Stimulated activated CD4-positive, alpha-beta T cell treated with anti-CD3 and anti-CD28 coated beads, TNF-alpha, amount 100 ng/mL, for 4 hours (primary cell): ENCODE measurements at regions not wholly inside any gene's neighbourhood (a gene's known extent, or its start where the extent isn't known, plus 50 kb on each side); places are given as distances from the start of the nearest gene placed in this dataset.
"Not testable (repeated sequence)": the region's sequence is repeated elsewhere in the genome, so short reads cannot be mapped to it uniquely, and the experiment has no call there.

ENCODE experiments used
- DNase-seq, 3 experiments: peaks; one replicate each; pipeline ENCODE4 v3.0.0-alpha.2; 2020; ENCODE audit warnings: low read depth in 3 of 3

- DNase-seq, result no peak
Observed at GRCh38 chr16:79897453-79898146, 297.1 kb upstream of the MAF start.

DNA sequence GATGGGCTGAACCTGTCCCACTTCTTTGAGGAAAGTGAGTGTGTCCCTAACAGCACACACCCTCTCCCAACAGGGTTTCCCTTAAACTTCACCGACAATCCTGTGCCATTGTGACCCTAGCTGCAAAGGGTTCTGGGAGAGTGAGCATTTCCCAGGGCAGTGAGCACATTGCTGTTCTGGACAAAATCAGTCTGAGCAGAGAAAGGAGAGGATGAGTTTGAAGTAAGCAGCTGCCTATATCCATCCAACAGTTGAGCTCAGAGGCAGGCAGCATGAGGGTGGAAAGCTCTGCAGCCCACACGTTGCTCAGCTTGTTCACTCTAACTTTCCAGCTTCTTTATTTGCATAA, 296.5 kb upstream of the MAF start:
- no peak for DNase-seq

DNA sequence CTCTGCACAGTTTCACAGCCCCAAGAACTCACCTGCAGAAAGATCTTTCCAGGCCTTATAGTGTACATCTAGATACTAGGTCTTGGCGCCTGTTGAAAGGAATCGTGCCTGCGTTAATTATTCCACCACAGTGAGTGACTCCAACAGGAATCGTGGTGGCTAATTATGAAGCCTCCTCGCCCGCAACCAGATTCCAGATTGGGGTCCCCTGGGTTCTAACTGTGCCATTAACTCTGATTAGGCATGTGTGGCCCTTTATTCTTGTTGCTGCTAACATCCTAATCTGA, 295.3 kb upstream of the MAF start:
- no peak for DNase-seq

DNA sequence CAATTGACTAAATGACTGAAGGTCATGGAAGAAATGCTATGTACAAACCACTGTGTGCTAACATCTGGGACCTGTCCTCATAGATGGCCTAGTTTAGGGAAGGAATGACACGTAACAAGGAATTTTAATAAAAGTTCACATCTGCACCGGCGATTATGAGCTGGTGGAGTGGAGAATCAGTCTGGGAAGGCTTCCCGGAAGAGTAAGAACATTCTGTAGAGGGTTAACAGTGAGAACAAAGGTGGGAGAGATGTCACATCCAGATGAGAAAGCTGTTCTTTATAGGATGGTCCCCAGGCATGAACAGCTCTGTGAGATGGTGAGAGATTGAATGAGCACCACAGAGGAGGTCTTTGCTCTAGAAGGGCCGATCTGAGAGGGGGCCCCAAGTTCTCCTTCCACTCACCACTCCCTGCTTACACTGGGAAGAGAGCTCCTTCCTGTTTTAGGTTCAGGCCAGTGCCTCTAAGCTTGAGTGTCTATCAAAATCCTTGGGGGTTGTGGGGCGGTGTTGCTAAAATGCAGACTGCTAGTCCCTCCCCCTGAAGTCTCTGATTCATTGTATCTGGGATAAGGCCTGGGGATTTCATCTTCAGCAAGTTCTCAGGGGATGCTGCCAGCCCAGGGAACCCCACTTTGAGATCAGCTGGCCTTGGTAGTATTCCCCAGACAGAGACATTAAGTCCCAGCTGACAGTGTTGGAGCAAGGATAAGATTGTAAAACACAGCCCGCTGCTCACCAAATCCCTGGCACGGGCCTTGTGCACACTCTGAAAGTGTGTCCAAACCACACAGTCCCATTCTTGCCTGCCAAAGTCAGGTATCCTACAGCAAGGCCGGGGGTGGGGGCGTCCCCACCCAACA, 294.7 kb upstream of the MAF start:
- DNase-seq, result no peak

GRCh38 chr16:79893445-79893844, 292.9 kb upstream of the MAF start:
- no peak for DNase-seq

- no peak for DNase-seq
Observed at GRCh38 chr16:79892278-79892677, 291.7 kb upstream of the MAF start.

GRCh38 chr16:79891458-79891857, 290.9 kb upstream of the MAF start:
- no peak for DNase-seq

- no peak for DNase-seq
Observed at GRCh38 chr16:79887541-79888540, 287.3 kb upstream of the MAF start.

DNA sequence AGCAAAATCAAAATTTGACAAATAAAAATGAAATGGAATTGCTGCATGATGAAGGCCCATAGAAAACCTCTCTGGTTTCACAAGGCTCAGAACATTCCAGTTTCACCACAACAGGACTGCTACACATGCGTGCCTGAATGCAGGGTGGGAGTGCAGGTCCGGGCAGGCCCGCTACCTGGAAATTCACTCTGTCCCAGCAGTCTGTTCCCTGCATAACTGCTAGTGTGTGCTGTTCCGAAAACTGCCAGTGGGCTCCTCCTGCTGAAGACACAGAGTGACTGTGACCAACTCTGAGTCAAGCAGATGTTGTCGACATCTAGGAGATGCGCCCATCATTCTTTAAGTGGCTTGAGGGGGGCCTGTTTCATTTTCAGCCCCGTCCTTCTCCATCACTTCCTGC, 284.8 kb upstream of the MAF start:
- DNase-seq, result no peak

DNA sequence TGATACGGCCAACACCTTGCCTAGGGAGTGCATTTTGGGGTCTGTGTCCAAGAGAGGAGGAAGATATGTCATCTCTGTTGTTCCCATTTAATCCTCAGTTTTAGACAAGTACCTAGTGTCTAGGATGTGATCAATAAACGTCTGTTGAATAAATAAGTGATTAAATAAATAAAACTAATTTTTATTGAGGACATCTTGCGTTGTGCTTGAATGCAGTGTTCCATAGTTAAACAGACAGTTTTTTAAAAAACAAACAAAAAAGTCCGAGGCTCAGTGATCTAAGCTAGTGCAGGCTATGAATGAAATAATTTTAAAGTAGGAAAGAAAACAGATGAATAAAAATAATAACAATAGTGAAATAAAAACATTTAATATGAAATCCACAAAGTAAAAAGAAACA, 283.0 kb upstream of the MAF start:
- no peak for DNase-seq

DNA sequence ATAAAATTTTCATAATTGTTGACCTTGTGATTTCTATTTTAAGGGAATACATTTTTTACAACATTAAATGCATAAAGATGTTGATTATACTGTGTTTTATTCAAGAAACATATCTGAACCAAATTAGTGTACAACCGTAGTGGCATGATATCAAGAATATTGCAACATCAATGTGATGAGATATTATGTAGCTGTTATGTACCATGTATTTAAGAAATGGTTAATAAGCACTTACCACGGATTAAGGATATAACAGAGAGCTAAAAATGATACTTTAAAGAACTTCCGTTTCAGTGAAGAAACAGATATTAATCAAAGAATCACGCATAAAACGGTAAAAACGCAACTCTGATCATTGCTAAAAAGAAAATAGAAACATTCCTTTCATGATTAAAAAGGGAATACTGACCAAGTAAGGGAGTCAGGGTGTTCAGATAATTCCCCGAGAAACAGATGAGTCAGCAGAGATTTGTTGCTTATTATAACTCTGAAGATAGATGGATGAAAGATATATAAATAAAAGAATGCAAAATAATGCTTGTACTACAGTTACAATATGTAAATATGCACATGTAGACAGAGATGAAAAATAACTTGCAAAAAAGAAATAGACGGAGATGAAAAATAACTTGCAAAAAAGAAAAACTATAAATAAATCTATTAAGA, 281.9 kb upstream of the MAF start:
- no peak for DNase-seq

- not testable (repeated sequence) for DNase-seq
Observed at GRCh38 chr16:79881107-79881506, 280.6 kb upstream of the MAF start.

GRCh38 chr16:79876332-79876730, 275.8 kb upstream of the MAF start:
- DNase-seq, result no peak

DNA sequence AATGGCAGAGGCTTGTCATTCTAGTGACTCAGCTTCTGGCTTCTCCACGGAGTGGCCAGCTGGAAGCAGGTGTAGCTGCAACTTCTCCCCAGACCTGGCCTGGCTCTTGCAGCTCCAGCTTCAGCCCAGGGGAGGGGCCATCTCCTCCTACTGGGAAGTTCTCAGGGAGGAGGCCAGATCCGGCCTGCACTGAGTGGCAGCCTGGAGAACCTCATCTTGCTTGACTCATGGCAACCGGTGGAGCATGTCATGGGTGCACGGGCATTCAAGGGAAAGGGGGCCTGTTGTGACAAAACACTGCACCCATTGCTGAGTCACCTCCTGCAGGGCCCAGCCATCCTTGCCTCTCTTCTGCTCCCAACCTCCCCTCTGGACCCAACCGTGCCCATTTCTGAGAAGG, 273.9 kb upstream of the MAF start:
- DNase-seq, result no peak

DNA sequence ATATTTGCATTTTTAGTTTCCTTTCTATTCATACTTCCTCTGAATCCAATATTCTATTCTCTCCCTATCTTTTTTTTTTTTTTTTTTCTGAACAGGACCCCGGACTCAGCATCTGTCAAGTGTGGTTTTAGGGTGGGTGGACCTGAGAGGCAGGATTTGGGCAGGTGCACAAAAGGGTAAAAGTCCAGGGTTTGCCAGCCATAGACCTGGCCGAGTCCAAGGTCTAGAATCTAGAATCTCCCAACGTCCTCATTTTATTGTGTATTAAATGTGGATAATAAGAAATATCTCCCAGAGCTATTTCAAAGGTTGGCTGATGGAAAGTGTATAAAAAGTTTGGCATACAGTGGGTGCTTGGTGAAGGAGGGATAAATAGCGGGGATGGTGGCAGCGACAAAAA, 273.3 kb upstream of the MAF start:
- DNase-seq, result no peak

DNA sequence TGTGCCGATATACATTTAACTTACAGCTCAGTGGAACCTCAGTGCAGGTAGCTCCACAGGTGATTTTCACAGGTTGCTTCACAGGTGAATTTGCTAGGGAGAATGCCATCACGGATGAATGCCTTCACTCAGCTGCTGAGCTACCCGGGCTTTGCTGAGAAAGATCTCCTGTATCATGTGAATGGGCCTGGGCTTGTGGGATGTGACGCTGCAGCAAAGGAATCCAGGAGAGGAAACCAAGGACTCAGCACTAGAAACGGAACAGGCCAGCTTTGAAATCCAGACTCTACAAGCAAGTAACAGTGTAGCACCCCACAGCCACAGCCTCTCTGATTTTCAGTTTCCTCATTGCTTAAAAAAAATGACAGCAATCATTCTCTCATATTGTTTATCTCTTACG, 271.4 kb upstream of the MAF start:
- no peak for DNase-seq

DNA sequence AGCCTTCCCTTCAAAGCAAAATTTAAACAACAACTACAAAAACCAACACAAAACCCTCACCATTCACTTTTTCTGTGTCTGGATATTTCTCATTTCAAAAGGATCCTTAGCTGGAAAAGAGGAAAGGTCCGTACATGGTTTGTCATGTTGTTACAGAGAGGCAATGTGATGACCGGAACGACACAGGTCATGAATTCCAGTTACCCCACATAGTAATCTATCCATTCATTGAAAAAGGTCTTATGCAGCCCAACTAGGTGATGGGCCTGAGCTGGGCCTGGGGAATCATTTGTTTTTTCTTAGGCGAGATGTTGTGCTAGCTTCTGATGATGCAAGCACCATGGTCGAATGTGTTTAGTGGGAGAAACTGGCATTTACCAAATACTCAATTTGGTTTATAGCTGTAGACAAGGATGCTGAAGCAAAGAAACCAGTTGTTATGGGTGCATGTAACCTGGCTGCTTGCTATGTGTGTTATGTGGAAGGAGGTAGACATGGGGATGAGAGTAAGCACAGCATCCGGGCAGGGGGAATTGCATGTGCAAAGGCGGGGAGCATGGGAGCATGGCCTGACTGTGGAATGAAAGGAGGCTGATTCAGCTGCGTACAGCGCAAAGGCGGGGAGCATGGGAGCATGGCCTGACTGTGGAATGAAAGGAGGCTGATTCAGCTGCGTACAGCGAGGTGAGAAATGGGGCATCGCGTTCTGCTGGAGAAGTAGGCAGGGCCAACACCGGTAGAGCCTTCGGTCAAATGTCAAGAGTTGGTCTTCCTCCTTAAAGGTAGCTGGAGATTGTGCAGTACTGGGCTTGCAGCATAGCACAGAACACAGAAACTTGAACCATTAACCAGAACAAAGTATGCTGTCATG, 269.7 kb upstream of the MAF start:
- no peak for DNase-seq

- no peak for DNase-seq
Observed at GRCh38 chr16:79869304-79870015, 268.9 kb upstream of the MAF start.

DNA sequence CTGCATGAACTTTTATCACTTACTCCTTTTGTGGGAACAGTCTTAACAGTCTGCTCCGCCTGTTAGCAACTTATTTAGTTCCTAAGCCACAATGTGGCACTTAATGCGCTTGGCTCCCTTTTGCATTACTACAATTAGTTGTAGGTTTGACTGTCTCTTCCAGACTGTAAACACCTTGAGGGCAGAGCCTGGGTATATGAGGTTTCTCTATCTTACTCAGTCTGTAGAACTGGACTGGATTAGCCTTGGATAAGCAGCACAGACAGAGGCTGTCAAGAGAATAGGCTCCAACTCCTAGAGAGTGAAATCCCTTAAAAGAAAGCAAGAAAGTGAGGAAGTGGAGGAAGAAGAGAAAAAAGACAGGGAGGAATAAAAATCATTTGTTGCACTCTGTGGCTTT, 268.3 kb upstream of the MAF start:
- no peak for DNase-seq

- DNase-seq, result no peak
Observed at GRCh38 chr16:79867425-79867997, 267.0 kb upstream of the MAF start.
